Spleen (tissue), 11 donors: ENCODE measurements at regions not wholly inside any gene's neighbourhood (a gene's known extent, or its start where the extent isn't known, plus 50 kb on each side); places are given as distances from the start of the nearest gene placed in this dataset.

Experiments used
- DNase-seq: peaks from one replicate; pipeline ENCODE4 v3.0.0-alpha.2; 2020
- H3K27ac ChIP-seq, 8 donors: fragments of 200-600 bp; sonication (generic) in 7 of 8; 1 replicate in 4 of 8; 2 replicates in 4 of 8; pipeline versions ENCODE4 v1.5.0 to v1.8.0; 2016 to 2021; ENCODE audit warnings: inconsistent platforms in 4 of 8, mild to moderate bottlenecking in 4 of 8, moderate library complexity in 1 of 8
- H3K27me3 ChIP-seq, 7 donors: fragments of 200-600 bp; sonication (generic) in 6 of 7; replicated peaks in 1 of 7; 1 replicate in 4 of 7; 2 replicates in 3 of 7; pipeline versions ENCODE4 v1.5.0 to v1.8.0; 2016 to 2021; ENCODE audit warnings: inconsistent platforms in 3 of 7, mild to moderate bottlenecking in 1 of 7
- H3K36me3 ChIP-seq, 6 donors: fragments of 200-600 bp; sonication (generic) in 5 of 6; 1 replicate in 4 of 6; 2 replicates in 2 of 6; pipeline versions ENCODE4 v1.5.0 to v1.8.0; 2016 to 2021; ENCODE audit warnings: inconsistent platforms in 2 of 6
- H3K4me1 ChIP-seq, 6 donors: fragments of 200-600 bp; sonication (generic) in 5 of 6; 1 replicate in 3 of 6; 2 replicates in 3 of 6; pipeline versions ENCODE4 v1.5.0 to v1.8.0; 2016 to 2021; ENCODE audit warnings: inconsistent platforms in 3 of 6
- H3K4me3 ChIP-seq, 8 donors: fragments of 200-600 bp; sonication (generic) in 7 of 8; 1 replicate in 4 of 8; 2 replicates in 4 of 8; pipeline versions ENCODE4 v1.5.0 to v1.8.0; 2016 to 2021; ENCODE audit warnings: inconsistent platforms in 4 of 8, mild to moderate bottlenecking in 4 of 8, moderate library complexity in 2 of 8
- H3K9me3 ChIP-seq, 8 donors: fragments of 200-600 bp; sonication (generic) in 7 of 8; 1 replicate in 4 of 8; 2 replicates in 4 of 8; pipeline versions ENCODE4 v1.5.0 to v1.8.0; 2016 to 2021; ENCODE audit warnings: inconsistent platforms in 4 of 8
- POLR2A ChIP-seq, 3 donors: fragments of 450-650 bp; IDR thresholded peaks; one replicate each; pipeline ENCODE4 v1.5.1; 2017; ENCODE audit warnings: antibody characterized with exemption in 3 of 3, mild to moderate bottlenecking in 1 of 3
- POLR2AphosphoS5 ChIP-seq, 3 donors: sonication (generic); formaldehyde crosslinking; IDR thresholded peaks; one replicate each; pipeline ENCODE4 v1.5.1; 2017; ENCODE audit warnings: antibody characterized with exemption in 3 of 3
- WGBS, 5 donors: extraction: QIAGEN DNeasy Blood & Tissue Kit in 3 of 5; methylation state at CpG; one replicate each; pipeline versions ENCODE4 v1.1.5 to v1.1.7; 2013 to 2018; 5-methylcytosine and 5-hydroxymethylcytosine counted together
- intact Hi-C: fragments of 100-400 bp; cut with DNase I; formaldehyde crosslinking; loops from one replicate; pipeline ENCODE4 v1.15.0; 2023; ENCODE audit warnings: low total_unique reads
- TF ChIP-seq, protein P1 (sequence below), 11 experiments: fragments of 200-600 bp in 7 of 11; fragments of 450-650 bp in 4 of 11; sonication (generic) in 4 of 11; IDR thresholded peaks in 8 of 11; conservative IDR thresholded peaks in 3 of 11; 1 replicate in 7 of 11; 2 replicates in 4 of 11; pipeline versions ENCODE4 v1.4.0 to v1.8.0; 2016 to 2021; ENCODE audit warnings: antibody characterized with exemption in 11 of 11, inconsistent platforms in 4 of 11, mild to moderate bottlenecking in 1 of 11
- donor health status: healthy with polysubstance abuse.
- donor health status: DM: no; HTN: no; CAD: no; lungs with moderate emphysema.
- donor health status: DM: no; HTN: no; CAD: no.
- donor health status: Bipolar disorder and iron deficiency.
- donor health status: healthy.
- donor health status: DM: no; HTN: no; CAD: no.
- donor health status: DM: yes; HTN: yes; CAD: no.

GRCh38 chrX:42485601-42486000 is 292.4 kb downstream of the PPP1R2C start:
- intact Hi-C loops, result no loop called here
- WGBS, 5 donors, result 53 to 65% (median 63%) methylated on average over 2 of the region's 2 CpGs

DNA sequence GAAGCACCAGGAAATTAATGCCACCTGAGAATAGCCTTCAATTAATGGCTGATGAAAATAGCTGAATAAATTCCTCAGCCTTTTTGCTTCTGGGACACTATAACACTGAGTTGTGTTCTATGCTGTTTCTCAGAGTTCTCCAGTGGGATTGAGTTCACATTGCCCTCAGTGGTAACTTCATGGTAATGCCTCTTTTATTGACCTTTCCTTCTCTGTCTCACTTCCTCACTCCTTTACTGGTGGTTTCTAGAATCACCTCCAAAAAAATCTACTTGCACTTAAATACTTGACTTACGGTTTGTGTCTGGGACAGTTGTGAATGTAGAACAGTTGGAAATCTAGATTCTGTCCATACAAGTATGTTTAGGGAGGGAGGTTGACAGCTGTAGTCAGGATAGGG is 293.7 kb downstream of the PPP1R2C start:
- H3K9me3 ChIP-seq, result no peaks in the 10 kb centered on the region
- no peaks in the 10 kb centered on the region for H3K36me3 ChIP-seq
- whole genome bisulfite sequencing, 5 donors, result 88 to 100% (median 96%) methylated on average over 1 of the region's 1 CpG
- no peak for DNase-seq
- intact Hi-C loops, result no loop called here
- no peak overlapping the region for H3K27ac ChIP-seq
- no peak overlapping the region for H3K4me3 ChIP-seq
- no peak for TF ChIP-seq POLR2A (IDR thresholded peaks at IDR 0.05)
- TF ChIP-seq, protein P1, sequence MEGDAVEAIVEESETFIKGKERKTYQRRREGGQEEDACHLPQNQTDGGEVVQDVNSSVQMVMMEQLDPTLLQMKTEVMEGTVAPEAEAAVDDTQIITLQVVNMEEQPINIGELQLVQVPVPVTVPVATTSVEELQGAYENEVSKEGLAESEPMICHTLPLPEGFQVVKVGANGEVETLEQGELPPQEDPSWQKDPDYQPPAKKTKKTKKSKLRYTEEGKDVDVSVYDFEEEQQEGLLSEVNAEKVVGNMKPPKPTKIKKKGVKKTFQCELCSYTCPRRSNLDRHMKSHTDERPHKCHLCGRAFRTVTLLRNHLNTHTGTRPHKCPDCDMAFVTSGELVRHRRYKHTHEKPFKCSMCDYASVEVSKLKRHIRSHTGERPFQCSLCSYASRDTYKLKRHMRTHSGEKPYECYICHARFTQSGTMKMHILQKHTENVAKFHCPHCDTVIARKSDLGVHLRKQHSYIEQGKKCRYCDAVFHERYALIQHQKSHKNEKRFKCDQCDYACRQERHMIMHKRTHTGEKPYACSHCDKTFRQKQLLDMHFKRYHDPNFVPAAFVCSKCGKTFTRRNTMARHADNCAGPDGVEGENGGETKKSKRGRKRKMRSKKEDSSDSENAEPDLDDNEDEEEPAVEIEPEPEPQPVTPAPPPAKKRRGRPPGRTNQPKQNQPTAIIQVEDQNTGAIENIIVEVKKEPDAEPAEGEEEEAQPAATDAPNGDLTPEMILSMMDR (IDR thresholded peaks at IDR 0.05 in 8 of 11, conservative IDR thresholded peaks at IDR 0.05 in 3 of 11), result no peak
- no peak for TF ChIP-seq POLR2AphosphoS5 (IDR thresholded peaks at IDR 0.05)
- no peaks in the 10 kb centered on the region for H3K27me3 ChIP-seq
- no peaks in the 10 kb centered on the region for H3K4me1 ChIP-seq

More at GRCh38 chrX:42485601-42486000, 292.4 kb downstream of the PPP1R2C start:
- no peak for TF ChIP-seq POLR2AphosphoS5 (IDR thresholded peaks at IDR 0.05)
- TF ChIP-seq POLR2A (IDR thresholded peaks at IDR 0.05), result no peak
- TF ChIP-seq, protein P1 (IDR thresholded peaks at IDR 0.05 in 8 of 11, conservative IDR thresholded peaks at IDR 0.05 in 3 of 11), result no peak
- Histone ChIP-seq H3K9me3 (no peaks in the 10 kb centered on the region), H3K27ac (no peak overlapping the region), H3K4me1 (no peaks in the 10 kb centered on the region), H3K27me3 (no peaks in the 10 kb centered on the region), H3K36me3 (no peaks in the 10 kb centered on the region), H3K4me3 (no peak overlapping the region)
- DNase-seq, result no peak

GRCh38 chrX:42477396-42477795 is 300.6 kb downstream of the PPP1R2C start:
- no peaks in the 10 kb centered on the region for H3K9me3 ChIP-seq
- no peaks in the 10 kb centered on the region for H3K36me3 ChIP-seq
- H3K27ac ChIP-seq, result no peak overlapping the region
- intact Hi-C loops, result no loop called here
- H3K27me3 ChIP-seq, result no peaks in the 10 kb centered on the region
- H3K4me1 ChIP-seq, result no peaks in the 10 kb centered on the region
- no peak for TF ChIP-seq POLR2AphosphoS5 (IDR thresholded peaks at IDR 0.05)
- TF ChIP-seq, protein P1 (IDR thresholded peaks at IDR 0.05 in 8 of 11, conservative IDR thresholded peaks at IDR 0.05 in 3 of 11), result no peak
- TF ChIP-seq POLR2A (IDR thresholded peaks at IDR 0.05), result no peak
- WGBS, 5 donors, result 77 to 93% (median 87%) methylated on average over 1 of the region's 1 CpG
- DNase-seq, result no peak
- H3K4me3 ChIP-seq, result no peak overlapping the region

DNA sequence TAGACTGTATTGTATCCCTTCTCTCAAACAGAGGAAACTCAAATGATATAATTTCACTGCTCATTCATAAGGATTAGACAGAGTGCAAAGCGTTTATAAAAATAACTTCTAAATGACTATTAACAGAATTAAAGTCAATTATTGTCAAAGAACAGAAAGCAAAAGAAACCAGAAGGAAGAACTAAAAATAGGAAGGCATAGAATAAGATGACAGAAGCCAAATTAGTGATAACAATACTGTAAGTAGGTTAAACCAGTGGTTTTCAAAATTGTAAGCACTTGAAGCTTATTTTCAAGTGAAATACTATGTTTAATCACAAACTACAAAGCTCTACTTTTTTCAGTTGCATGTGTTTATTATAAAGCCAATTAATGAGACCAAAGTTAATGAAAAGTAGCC is 305.2 kb downstream of the PPP1R2C start:
- H3K4me1 ChIP-seq, result no peaks in the 10 kb centered on the region
- intact Hi-C loops, result no loop called here
- no peak for DNase-seq
- no peaks in the 10 kb centered on the region for H3K9me3 ChIP-seq
- H3K36me3 ChIP-seq, result no peaks in the 10 kb centered on the region
- H3K4me3 ChIP-seq, result no peak overlapping the region
- H3K27ac ChIP-seq, result no peak overlapping the region
- WGBS, 5 donors, result 37 to 58% (median 53%) methylated on average over 1 of the region's 1 CpG
- no peak for TF ChIP-seq POLR2A (IDR thresholded peaks at IDR 0.05)
- TF ChIP-seq POLR2AphosphoS5 (IDR thresholded peaks at IDR 0.05), result no peak
- H3K27me3 ChIP-seq, result no peaks in the 10 kb centered on the region
